ENCODE measurements at regions not wholly inside any gene's neighbourhood (a gene's known extent, or its start where the extent isn't known, plus 50 kb on each side); places are given as distances from the start of the nearest gene placed in this dataset.

GRCh38 chr6:15065261-15065989, 180.4 kb upstream of the JARID2 start:
- Mint-ChIP-seq H3K4me1 (peaks cover 0 to 15% (median under 1%) of the 10 kb centered on the region in 4 donors), H3K27ac (no peak overlapping the region), H3K9me3 (peaks cover 0 to 2% (median 0%) of the 10 kb centered on the region in 9 donors), H3K4me3 (no peak overlapping the region), H3K27me3 (no peaks in the 10 kb centered on the region), H3K36me3 (no peaks in the 10 kb centered on the region)
- POLR2A ChIA-PET = no interaction called here
- DNase-seq (no peak), ATAC-seq (no peak)

GRCh38 chr6:15066089-15066758, 179.6 kb upstream of the JARID2 start:
- Mint-ChIP-seq H3K36me3 (no peaks in the 10 kb centered on the region), H3K4me3 (no peak overlapping the region), H3K4me1 (peaks cover 0 to 12% (median under 1%) of the 10 kb centered on the region in 4 donors), H3K9me3 (peaks cover 0 to 2% (median 0%) of the 10 kb centered on the region in 9 donors), H3K27me3 (no peaks in the 10 kb centered on the region), H3K27ac (no peak overlapping the region)
- POLR2A ChIA-PET = no interaction called here
- ATAC-seq (no peak), DNase-seq (no peak)

GRCh38 chr6:15073344-15073789, 172.5 kb upstream of the JARID2 start:
- Mint-ChIP-seq H3K27ac (no peak overlapping the region), H3K27me3 (peaks cover 0 to 1% (median 0%) of the 10 kb centered on the region in 5 donors), H3K9me3 (no peaks in the 10 kb centered on the region), H3K36me3 (no peaks in the 10 kb centered on the region), H3K4me3 (no peak overlapping the region), H3K4me1 (peaks cover 2 to 12% (median 10%) of the 10 kb centered on the region in 4 donors)
- POLR2A ChIA-PET = no interaction called here
- no peak for ATAC-seq
- DNase-seq = no peak

- Mint-ChIP-seq H3K9me3 (no peaks in the 10 kb centered on the region), H3K4me3 (no peak overlapping the region), H3K27me3 (peaks cover 0 to 1% (median 0%) of the 10 kb centered on the region in 5 donors), H3K27ac (no peak overlapping the region), H3K4me1 (peaks cover 2 to 12% (median 10%) of the 10 kb centered on the region in 4 donors), H3K36me3 (no peaks in the 10 kb centered on the region)
- no peak for ATAC-seq
- no peak for DNase-seq
- POLR2A ChIA-PET = no interaction called here
These were observed 171.9 kb upstream of the JARID2 start for GRCh38 chr6:15073883-15074465.

- Mint-ChIP-seq H3K4me1 (peaks cover 2 to 14% (median 12%) of the 10 kb centered on the region in 4 donors), H3K36me3 (no peaks in the 10 kb centered on the region), H3K4me3 (no peak overlapping the region), H3K27me3 (peaks cover 0 to 1% (median 0%) of the 10 kb centered on the region in 5 donors), H3K27ac (no peak overlapping the region), H3K9me3 (no peaks in the 10 kb centered on the region)
- DNase-seq (no peak), ATAC-seq (no peak)
- POLR2A ChIA-PET = no interaction called here
These were observed 171.1 kb upstream of the JARID2 start for GRCh38 chr6:15074806-15075205.

GRCh38 chr6:15076565-15076964, 169.3 kb upstream of the JARID2 start:
- POLR2A ChIA-PET = interaction anchor here (0.5 to 0.7 kb wide), 4 partner anchors 36 to 1005 kb away, joined by 3 read pairs; no protein-coding TSS in a partner anchor
- Mint-ChIP-seq H3K4me3 (no peak overlapping the region), H3K9me3 (no peaks in the 10 kb centered on the region), H3K27me3 (peaks cover 0 to 1% (median 0%) of the 10 kb centered on the region in 5 donors), H3K27ac (no peak overlapping the region), H3K4me1 (peaks cover 2 to 14% (median 12%) of the 10 kb centered on the region in 4 donors), H3K36me3 (no peaks in the 10 kb centered on the region)
- ATAC-seq (no peak), DNase-seq (no peak)

- ATAC-seq (no peak), DNase-seq (no peak)
- Mint-ChIP-seq H3K36me3 (no peaks in the 10 kb centered on the region), H3K4me3 (no peak overlapping the region), H3K27ac (peak overlapping the region in 2 of 10 donors; percentile 14 to 57), H3K9me3 (no peaks in the 10 kb centered on the region), H3K4me1 (peaks cover 2 to 14% (median 12%) of the 10 kb centered on the region in 4 donors), H3K27me3 (peaks cover 0 to 1% (median 0%) of the 10 kb centered on the region in 5 donors)
- POLR2A ChIA-PET = interaction anchor here (0.6 to 0.7 kb wide), 3 partner anchors 62 to 1005 kb away, joined by 3 read pairs; no protein-coding TSS in a partner anchor
These were observed 168.9 kb upstream of the JARID2 start for GRCh38 chr6:15077006-15077405.

- no peaks in the 10 kb centered on the region for H3K9me3 Mint-ChIP-seq
- POLR2A ChIA-PET = no interaction called here
- peak overlapping the region in 2 of 10 donors; percentile 20 to 75 for H3K27ac Mint-ChIP-seq
- no peaks in the 10 kb centered on the region for H3K36me3 Mint-ChIP-seq
- H3K4me3 Mint-ChIP-seq = no peak overlapping the region
- DNase-seq (peak in 3 of 10 donors; percentile 8 to 39 (median 15)), ATAC-seq (peak; percentile 44 to 59)
- peaks cover 0 to 1% (median 0%) of the 10 kb centered on the region in 5 donors for H3K27me3 Mint-ChIP-seq
- H3K4me1 Mint-ChIP-seq = peaks cover 2 to 14% (median 12%) of the 10 kb centered on the region in 4 donors
These were observed 167.9 kb upstream of the JARID2 start for GRCh38 chr6:15077961-15078360.

- POLR2A ChIA-PET = no interaction called here
- Mint-ChIP-seq H3K36me3 (no peaks in the 10 kb centered on the region), H3K4me1 (peaks cover 2 to 14% (median 12%) of the 10 kb centered on the region in 4 donors), H3K27ac (peak overlapping the region in 1 of 10 donors; percentile 24), H3K4me3 (no peak overlapping the region), H3K9me3 (no peaks in the 10 kb centered on the region), H3K27me3 (peaks cover 0 to 1% (median 0%) of the 10 kb centered on the region in 5 donors)
- DNase-seq (no peak), ATAC-seq (no peak)
These were observed 166.5 kb upstream of the JARID2 start for GRCh38 chr6:15079288-15079817.

GRCh38 chr6:15080895-15081294, 165.0 kb upstream of the JARID2 start:
- Mint-ChIP-seq H3K27ac (no peak overlapping the region), H3K4me1 (peaks cover 2 to 18% (median 12%) of the 10 kb centered on the region in 4 donors), H3K36me3 (no peaks in the 10 kb centered on the region), H3K4me3 (no peak overlapping the region), H3K27me3 (no peaks in the 10 kb centered on the region), H3K9me3 (no peaks in the 10 kb centered on the region)
- POLR2A ChIA-PET = no interaction called here
- ATAC-seq (no peak), DNase-seq (no peak)

- no peak overlapping the region for H3K4me3 Mint-ChIP-seq
- H3K4me1 Mint-ChIP-seq = peaks cover 2 to 18% (median 13%) of the 10 kb centered on the region in 4 donors
- no peaks in the 10 kb centered on the region for H3K36me3 Mint-ChIP-seq
- POLR2A ChIA-PET = no interaction called here
- ATAC-seq (no peak), DNase-seq (no peak)
- H3K9me3 Mint-ChIP-seq = no peaks in the 10 kb centered on the region
- no peak overlapping the region for H3K27ac Mint-ChIP-seq
- H3K27me3 Mint-ChIP-seq = no peaks in the 10 kb centered on the region
These were observed 164.4 kb upstream of the JARID2 start for GRCh38 chr6:15081447-15081846.

GRCh38 chr6:15082708-15083107, 163.2 kb upstream of the JARID2 start:
- no peaks in the 10 kb centered on the region for H3K36me3 Mint-ChIP-seq
- POLR2A ChIA-PET = no interaction called here
- no peak overlapping the region for H3K27ac Mint-ChIP-seq
- no peak overlapping the region for H3K4me3 Mint-ChIP-seq
- no peaks in the 10 kb centered on the region for H3K27me3 Mint-ChIP-seq
- no peaks in the 10 kb centered on the region for H3K9me3 Mint-ChIP-seq
- DNase-seq (no peak), ATAC-seq (no peak)
- H3K4me1 Mint-ChIP-seq = peaks cover 0 to 18% (median 7%) of the 10 kb centered on the region in 4 donors

Data from naive thymus-derived CD8-positive, alpha-beta T cell (primary cell).